Naive thymus-derived CD8-positive, alpha-beta T cell (primary cell): ENCODE measurements at regions not wholly inside any gene's neighbourhood (a gene's known extent, or its start where the extent isn't known, plus 50 kb on each side); places are given as distances from the start of the nearest gene placed in this dataset.
"Not testable (repeated sequence)": the region's sequence is repeated elsewhere in the genome, so short reads cannot be mapped to it uniquely, and the experiment has no call there.

Experiments
- ATAC-seq, 2 donors: fragments of 150-1000 bp; cut with Tn5 transposase in 1 of 2; sonication (Bioruptor Pico), chemical (Tn5 transposase) in 1 of 2; 1 replicate in 1 of 2; 2 replicates in 1 of 2; pipeline ENCODE4 v1.10.0; 2021; ENCODE audit warnings: mild to moderate bottlenecking in 2 of 2, moderate library complexity in 2 of 2
- POLR2A ChIA-PET: fragments of 350-600 bp; sonication (Branson Sonifier 250); formaldehyde crosslinking; loops from one replicate; lab custom pipeline; 2021; ENCODE audit warnings: antibody characterized with exemption; lab: Charles Lee
- DNase-seq, 10 donors: peaks; one replicate each; pipeline versions ENCODE4 v3.0.0 to v3.0.0-alpha.2; 2020 to 2022
- H3K27ac Mint-ChIP-seq, 10 donors: one replicate each; pipeline ENCODE4 v1.8.0; 2020 to 2022; ENCODE audit warnings: mild to moderate bottlenecking in 10 of 10, mixed read lengths in 10 of 10, moderate library complexity in 4 of 10, inconsistent platforms in 1 of 10
- H3K27me3 Mint-ChIP-seq, 5 donors: one replicate each; pipeline ENCODE4 v1.8.0; 2021 to 2022; ENCODE audit warnings: mixed read lengths in 5 of 5
- H3K36me3 Mint-ChIP-seq, 3 donors: one replicate each; pipeline ENCODE4 v1.8.0; 2020 to 2022; ENCODE audit warnings: mixed read lengths in 3 of 3, mild to moderate bottlenecking in 2 of 3, inconsistent platforms in 1 of 3
- H3K4me1 Mint-ChIP-seq, 4 donors: one replicate each; pipeline ENCODE4 v1.8.0; 2021 to 2022; ENCODE audit warnings: mixed read lengths in 4 of 4
- H3K4me3 Mint-ChIP-seq, 10 donors: one replicate each; pipeline ENCODE4 v1.8.0; 2020 to 2022; ENCODE audit warnings: mild to moderate bottlenecking in 10 of 10, mixed read lengths in 10 of 10, moderate library complexity in 6 of 10, inconsistent platforms in 1 of 10
- H3K9me3 Mint-ChIP-seq, 9 donors: one replicate each; pipeline ENCODE4 v1.8.0; 2020 to 2022; ENCODE audit warnings: mixed read lengths in 9 of 9, mild to moderate bottlenecking in 3 of 9, inconsistent platforms in 1 of 9, moderate library complexity in 1 of 9

- H3K4me1 Mint-ChIP-seq, result no peaks in the 10 kb centered on the region
- H3K36me3 Mint-ChIP-seq, result peaks cover 0 to 25% (median 6%) of the 10 kb centered on the region in 3 donors
- H3K4me3 Mint-ChIP-seq, result no peak overlapping the region
- ATAC-seq, result no peak
- POLR2A ChIA-PET, result no interaction called here
- peaks cover 0 to 16% (median 5%) of the 10 kb centered on the region in 5 donors for H3K27me3 Mint-ChIP-seq
- H3K27ac Mint-ChIP-seq, result no peak overlapping the region
- H3K9me3 Mint-ChIP-seq, result peaks cover 11 to 56% (median 22%) of the 10 kb centered on the region in 9 donors
- DNase-seq, result no peak
These were observed 445.1 kb upstream of the RASGRP1 start for GRCh38 chr15:39009740-39010139.

GRCh38 chr15:39011066-39011465 lies 446.5 kb upstream of the RASGRP1 start:
- POLR2A ChIA-PET, H3K4me1 Mint-ChIP-seq, H3K4me3 Mint-ChIP-seq, ATAC-seq, H3K27ac Mint-ChIP-seq, DNase-seq: not testable (repeated sequence)
- H3K9me3 Mint-ChIP-seq, result peaks cover 8 to 50% (median 20%) of the 10 kb centered on the region in 9 donors
- H3K36me3 Mint-ChIP-seq, result peaks cover 0 to 25% (median 4%) of the 10 kb centered on the region in 3 donors
- peaks cover 0 to 18% (median 7%) of the 10 kb centered on the region in 5 donors for H3K27me3 Mint-ChIP-seq

GRCh38 chr15:39013262-39013661 lies 448.6 kb upstream of the RASGRP1 start:
- no peak overlapping the region for H3K4me3 Mint-ChIP-seq
- H3K27me3 Mint-ChIP-seq, result peaks cover 0 to 23% (median 7%) of the 10 kb centered on the region in 5 donors
- H3K36me3 Mint-ChIP-seq, result peaks cover 0 to 25% (median 2%) of the 10 kb centered on the region in 3 donors
- H3K9me3 Mint-ChIP-seq, result peaks cover 5 to 37% (median 20%) of the 10 kb centered on the region in 9 donors
- POLR2A ChIA-PET, result no interaction called here
- no peaks in the 10 kb centered on the region for H3K4me1 Mint-ChIP-seq
- ATAC-seq (no peak), DNase-seq (no peak)
- no peak overlapping the region for H3K27ac Mint-ChIP-seq

- DNase-seq (no peak), ATAC-seq (no peak)
- H3K9me3 Mint-ChIP-seq, result peaks cover 4 to 28% (median 16%) of the 10 kb centered on the region in 9 donors
- H3K27ac Mint-ChIP-seq, result no peak overlapping the region
- POLR2A ChIA-PET, result no interaction called here
- H3K4me1 Mint-ChIP-seq, result no peaks in the 10 kb centered on the region
- H3K27me3 Mint-ChIP-seq, result peaks cover 4 to 34% (median 11%) of the 10 kb centered on the region in 5 donors
- no peak overlapping the region for H3K4me3 Mint-ChIP-seq
- H3K36me3 Mint-ChIP-seq, result peaks cover 0 to 17% (median 2%) of the 10 kb centered on the region in 3 donors
These were observed 450.1 kb upstream of the RASGRP1 start for GRCh38 chr15:39014682-39015081.

GRCh38 chr15:39016706-39017105 lies 452.1 kb upstream of the RASGRP1 start:
- Mint-ChIP-seq H3K27ac (peak overlapping the region in 1 of 10 donors; percentile 36), H3K4me1 (no peaks in the 10 kb centered on the region), H3K4me3 (no peak overlapping the region), H3K27me3 (peaks cover 4 to 25% (median 17%) of the 10 kb centered on the region in 5 donors), H3K36me3 (peaks cover 0 to 4% (median 0%) of the 10 kb centered on the region in 3 donors), H3K9me3 (peaks cover 0 to 10% (median 2%) of the 10 kb centered on the region in 9 donors)
- DNase-seq (no peak), ATAC-seq (no peak)
- POLR2A ChIA-PET, result no interaction called here

- Mint-ChIP-seq H3K27ac (no peak overlapping the region), H3K4me1 (no peaks in the 10 kb centered on the region), H3K27me3 (peaks cover 4 to 31% (median 18%) of the 10 kb centered on the region in 5 donors), H3K36me3 (no peaks in the 10 kb centered on the region), H3K9me3 (peaks cover 0 to 10% (median 0%) of the 10 kb centered on the region in 9 donors), H3K4me3 (no peak overlapping the region)
- POLR2A ChIA-PET, result no interaction called here
- no peak for ATAC-seq
- no peak for DNase-seq
These were observed 454.4 kb upstream of the RASGRP1 start for GRCh38 chr15:39018966-39019365.

- Mint-ChIP-seq H3K27me3 (peaks cover 5 to 43% (median 23%) of the 10 kb centered on the region in 5 donors), H3K9me3 (no peaks in the 10 kb centered on the region), H3K36me3 (no peaks in the 10 kb centered on the region), H3K4me3 (no peak overlapping the region), H3K4me1 (no peaks in the 10 kb centered on the region), H3K27ac (peak overlapping the region in 1 of 10 donors; percentile 12)
- POLR2A ChIA-PET, result no interaction called here
- ATAC-seq (no peak), DNase-seq (no peak)
These were observed 456.7 kb upstream of the RASGRP1 start for GRCh38 chr15:39021341-39021740.

GRCh38 chr15:39022532-39023305 lies 458.1 kb upstream of the RASGRP1 start:
- H3K4me3 Mint-ChIP-seq, result no peak overlapping the region
- POLR2A ChIA-PET, result no interaction called here
- no peak overlapping the region for H3K27ac Mint-ChIP-seq
- no peak for ATAC-seq
- no peak for DNase-seq
- H3K9me3 Mint-ChIP-seq, result no peaks in the 10 kb centered on the region
- no peaks in the 10 kb centered on the region for H3K36me3 Mint-ChIP-seq
- H3K27me3 Mint-ChIP-seq, result peaks cover 5 to 43% (median 23%) of the 10 kb centered on the region in 5 donors
- H3K4me1 Mint-ChIP-seq, result no peaks in the 10 kb centered on the region

GRCh38 chr15:39025321-39025720 lies 460.7 kb upstream of the RASGRP1 start:
- H3K27me3 Mint-ChIP-seq, result peaks cover 3 to 21% (median 8%) of the 10 kb centered on the region in 5 donors
- DNase-seq (no peak), ATAC-seq (no peak)
- H3K9me3 Mint-ChIP-seq, result no peaks in the 10 kb centered on the region
- POLR2A ChIA-PET, result no interaction called here
- H3K27ac Mint-ChIP-seq, result no peak overlapping the region
- H3K36me3 Mint-ChIP-seq, result no peaks in the 10 kb centered on the region
- no peak overlapping the region for H3K4me3 Mint-ChIP-seq
- H3K4me1 Mint-ChIP-seq, result no peaks in the 10 kb centered on the region

- no peaks in the 10 kb centered on the region for H3K9me3 Mint-ChIP-seq
- ATAC-seq, result no peak
- POLR2A ChIA-PET, result no interaction called here
- H3K4me1 Mint-ChIP-seq, result no peaks in the 10 kb centered on the region
- no peak overlapping the region for H3K27ac Mint-ChIP-seq
- H3K4me3 Mint-ChIP-seq, result no peak overlapping the region
- H3K27me3 Mint-ChIP-seq, result peaks cover 4 to 21% (median 8%) of the 10 kb centered on the region in 5 donors
- no peaks in the 10 kb centered on the region for H3K36me3 Mint-ChIP-seq
- no peak for DNase-seq
These were observed 461.3 kb upstream of the RASGRP1 start for GRCh38 chr15:39025881-39026280.

- DNase-seq (no peak), ATAC-seq (no peak)
- Mint-ChIP-seq H3K4me1 (no peaks in the 10 kb centered on the region), H3K27me3 (peaks cover 6 to 21% (median 9%) of the 10 kb centered on the region in 5 donors), H3K27ac (no peak overlapping the region), H3K4me3 (no peak overlapping the region), H3K36me3 (no peaks in the 10 kb centered on the region), H3K9me3 (no peaks in the 10 kb centered on the region)
- POLR2A ChIA-PET, result no interaction called here
These were observed 463.5 kb upstream of the RASGRP1 start for GRCh38 chr15:39028069-39028468.

- Mint-ChIP-seq H3K4me1 (no peaks in the 10 kb centered on the region), H3K27me3 (peaks cover 4 to 9% (median 5%) of the 10 kb centered on the region in 5 donors), H3K9me3 (no peaks in the 10 kb centered on the region), H3K36me3 (no peaks in the 10 kb centered on the region), H3K4me3 (no peak overlapping the region), H3K27ac (no peak overlapping the region)
- DNase-seq (no peak), ATAC-seq (no peak)
- POLR2A ChIA-PET, result no interaction called here
These were observed 465.1 kb upstream of the RASGRP1 start for GRCh38 chr15:39029741-39030140.

- H3K27me3 Mint-ChIP-seq, result peaks cover 0 to 9% (median 4%) of the 10 kb centered on the region in 5 donors
- H3K4me3 Mint-ChIP-seq, result no peak overlapping the region
- no peak for DNase-seq
- H3K4me1 Mint-ChIP-seq, result no peaks in the 10 kb centered on the region
- H3K36me3 Mint-ChIP-seq, result no peaks in the 10 kb centered on the region
- POLR2A ChIA-PET, result no interaction called here
- H3K27ac Mint-ChIP-seq, result no peak overlapping the region
- no peak for ATAC-seq
- H3K9me3 Mint-ChIP-seq, result no peaks in the 10 kb centered on the region
These were observed 465.9 kb upstream of the RASGRP1 start for GRCh38 chr15:39030291-39031070.
